ENCODE measurements at regions not wholly inside any gene's neighbourhood (a gene's known extent, or its start where the extent isn't known, plus 50 kb on each side); places are given as distances from the start of the nearest gene placed in this dataset.
"Not testable (repeated sequence)": the region's sequence is repeated elsewhere in the genome, so short reads cannot be mapped to it uniquely, and the experiment has no call there.

DNA sequence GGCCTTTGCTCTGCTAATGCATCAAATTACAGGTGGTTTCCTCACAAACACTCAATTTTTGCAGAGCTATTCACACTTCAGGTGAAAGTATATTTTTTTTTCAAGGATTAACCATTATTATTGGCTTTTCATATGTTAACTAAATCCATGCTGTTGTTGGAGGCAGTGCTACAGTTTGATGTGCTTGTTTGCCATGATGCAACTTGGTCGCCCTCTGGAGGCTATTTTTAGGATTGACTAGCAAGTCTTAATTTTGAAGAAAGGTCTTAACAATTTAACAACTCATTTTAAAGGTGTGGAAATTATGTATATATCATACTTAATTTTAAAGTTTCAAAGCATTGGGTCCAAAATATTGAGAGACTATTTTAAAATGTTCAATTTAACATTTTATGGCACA is 168.8 kb upstream of the FAM47A start:
- Mint-ChIP-seq H3K9me3 (peaks cover 2 to 4% of the 10 kb centered on the region in 2 donors), H3K27ac (no peak overlapping the region), H3K36me3 (ENCODE audit: insufficient read depth in 2 of 2) (no peaks in the 10 kb centered on the region), H3K4me1 (ENCODE audit: low read depth) (no peaks in the 10 kb centered on the region), H3K27me3 (ENCODE audit: low read depth) (no peaks in the 10 kb centered on the region), H3K4me3 (no peak overlapping the region)
- ATAC-seq (replicated peaks in 1 of 2) (no peak), DNase-seq (peak; percentile 7 to 10)

DNA sequence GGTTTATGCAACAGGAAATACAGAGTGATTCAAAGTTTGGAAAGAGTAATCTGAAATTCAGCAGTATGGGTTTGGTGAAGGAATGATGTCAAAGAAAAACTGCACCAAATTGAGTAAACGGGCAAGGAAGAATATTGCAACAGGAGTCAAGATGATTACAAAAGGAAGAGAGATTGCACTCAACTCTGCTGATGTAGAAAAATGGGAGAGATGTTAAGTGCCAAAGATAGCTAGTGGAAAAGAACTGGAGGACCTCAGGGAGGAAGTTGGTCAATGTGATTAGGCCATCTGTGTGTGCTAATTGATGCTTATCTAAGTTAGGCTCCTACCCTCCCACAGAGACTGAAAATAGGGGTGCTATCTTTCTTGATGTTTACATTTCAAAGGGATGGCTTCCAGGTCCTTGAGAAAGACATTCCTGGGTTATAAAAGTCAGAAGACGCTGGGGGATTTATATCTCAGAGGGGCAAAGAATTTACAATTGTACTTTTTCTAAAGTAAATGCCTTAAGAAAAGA is 167.4 kb upstream of the FAM47A start:
- DNase-seq (no peak), ATAC-seq (replicated peaks in 1 of 2) (no peak)
- Mint-ChIP-seq H3K27me3 (ENCODE audit: low read depth) (no peaks in the 10 kb centered on the region), H3K4me3 (no peak overlapping the region), H3K27ac (no peak overlapping the region), H3K9me3 (peaks cover 0 to 4% of the 10 kb centered on the region in 2 donors), H3K36me3 (ENCODE audit: insufficient read depth in 2 of 2) (no peaks in the 10 kb centered on the region), H3K4me1 (ENCODE audit: low read depth) (no peaks in the 10 kb centered on the region)

DNA sequence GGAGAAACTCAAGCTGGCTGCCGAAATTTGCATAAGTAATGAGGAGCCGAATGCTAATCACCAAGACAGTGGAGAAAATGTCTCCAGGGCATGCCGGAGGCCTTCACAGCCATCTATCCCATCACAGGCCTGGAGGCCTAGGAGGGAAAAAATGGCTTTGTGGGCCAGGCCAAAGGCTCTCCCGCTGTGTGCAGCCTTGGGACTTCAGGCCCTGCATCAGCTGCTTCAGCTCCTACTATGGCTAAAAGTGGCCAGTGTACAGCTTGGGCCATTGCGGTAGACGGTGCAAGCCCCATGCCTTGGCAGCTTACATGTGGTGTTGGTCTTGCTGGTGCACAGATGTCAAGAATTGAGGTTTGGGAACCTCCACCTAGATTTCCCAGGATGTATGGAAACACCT is 162.6 kb upstream of the FAM47A start:
- no peaks in the 10 kb centered on the region for H3K4me1 Mint-ChIP-seq (ENCODE audit: low read depth)
- H3K36me3 Mint-ChIP-seq (ENCODE audit: insufficient read depth in 2 of 2) = no peaks in the 10 kb centered on the region
- DNase-seq = no peak
- H3K27me3 Mint-ChIP-seq (ENCODE audit: low read depth) = peaks cover 6% of the 10 kb centered on the region
- no peak for ATAC-seq (replicated peaks in 1 of 2)
- H3K9me3 Mint-ChIP-seq = peaks cover 0 to 11% of the 10 kb centered on the region in 2 donors
- no peak overlapping the region for H3K27ac Mint-ChIP-seq
- H3K4me3 Mint-ChIP-seq = no peak overlapping the region

DNA sequence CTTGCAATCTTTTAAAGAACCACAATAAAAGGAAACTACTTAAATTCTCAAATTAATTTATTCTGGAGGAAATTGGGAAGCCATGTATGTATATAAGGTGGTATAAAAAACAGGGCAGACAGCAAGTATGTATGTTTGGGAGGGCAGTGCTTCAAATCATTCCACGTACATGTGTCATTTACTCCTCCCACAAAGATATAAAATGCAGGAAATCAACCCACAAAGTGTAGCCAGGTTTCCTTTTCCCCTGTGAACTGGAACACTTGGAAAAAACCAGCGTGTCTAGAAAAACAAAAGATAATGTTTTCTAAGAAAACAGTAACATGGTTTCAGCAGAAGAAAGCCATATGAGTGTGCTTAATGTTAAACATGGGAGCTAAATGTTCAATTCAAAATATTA is 156.7 kb upstream of the FAM47A start:
- no peak overlapping the region for H3K4me3 Mint-ChIP-seq
- no peaks in the 10 kb centered on the region for H3K4me1 Mint-ChIP-seq (ENCODE audit: low read depth)
- no peaks in the 10 kb centered on the region for H3K36me3 Mint-ChIP-seq (ENCODE audit: insufficient read depth in 2 of 2)
- DNase-seq = no peak
- ATAC-seq (replicated peaks in 1 of 2) = no peak
- no peak overlapping the region for H3K27ac Mint-ChIP-seq
- peaks cover 0 to 4% of the 10 kb centered on the region in 2 donors for H3K9me3 Mint-ChIP-seq
- H3K27me3 Mint-ChIP-seq (ENCODE audit: low read depth) = peaks cover 6% of the 10 kb centered on the region

DNA sequence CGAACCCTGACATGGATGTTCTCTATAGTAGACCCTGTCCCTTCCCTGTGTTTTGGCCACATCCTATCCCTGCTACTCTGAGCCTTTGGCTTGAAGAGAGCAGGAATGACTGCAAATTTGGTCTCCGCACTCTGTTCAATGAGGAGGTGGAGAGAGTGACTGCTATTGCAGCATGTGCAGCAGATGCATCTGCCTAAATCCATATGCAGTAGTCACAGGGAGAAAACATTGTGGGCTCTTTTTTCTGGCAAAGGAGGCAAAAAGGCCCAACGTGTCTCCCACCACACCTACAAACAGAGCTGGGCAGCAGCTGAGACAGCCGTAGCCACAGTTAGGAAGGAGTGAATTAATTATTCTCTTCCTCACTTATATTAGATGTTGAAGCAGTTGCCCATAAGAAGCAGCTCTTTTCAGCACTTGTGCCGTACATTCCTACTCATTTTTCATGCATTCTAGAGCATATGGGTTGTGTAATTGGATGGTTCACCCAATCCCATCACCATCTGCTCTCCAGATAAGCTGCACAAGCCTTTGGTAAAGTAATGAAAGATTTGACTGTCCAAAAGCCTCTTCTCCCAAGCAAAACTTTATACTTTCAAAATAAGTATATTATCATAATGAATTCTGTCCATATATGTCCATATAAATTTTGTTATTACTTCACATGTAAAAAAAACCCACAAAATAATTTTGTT is 147.9 kb upstream of the FAM47A start:
- no peak for ATAC-seq (replicated peaks in 1 of 2)
- no peak overlapping the region for H3K27ac Mint-ChIP-seq

DNA sequence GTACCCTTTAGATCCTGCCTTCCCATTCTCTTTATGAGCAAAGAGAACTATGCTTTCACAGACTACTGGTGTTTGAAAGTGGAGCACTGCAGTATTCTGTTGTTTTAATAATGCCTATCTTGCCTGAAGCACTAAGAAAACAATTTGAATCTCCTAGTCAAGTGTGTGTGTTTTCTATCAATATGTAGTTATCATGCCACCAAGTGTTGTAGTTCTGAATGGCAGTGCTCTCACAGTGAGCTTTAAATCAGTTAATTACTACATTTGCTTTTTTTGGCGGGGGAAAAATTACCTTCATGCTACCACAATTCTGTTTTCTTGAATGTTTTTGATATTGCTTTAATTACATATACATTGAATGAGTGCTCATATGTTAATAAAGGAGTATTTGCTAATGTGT is 143.6 kb upstream of the FAM47A start:
- ATAC-seq (replicated peaks in 1 of 2) (no peak), DNase-seq (no peak)
- Mint-ChIP-seq H3K27me3 (ENCODE audit: low read depth) (no peaks in the 10 kb centered on the region), H3K4me1 (ENCODE audit: low read depth) (no peaks in the 10 kb centered on the region), H3K9me3 (peaks cover 5% of the 10 kb centered on the region in 2 donors), H3K27ac (no peak overlapping the region), H3K4me3 (no peak overlapping the region), H3K36me3 (ENCODE audit: insufficient read depth in 2 of 2) (no peaks in the 10 kb centered on the region)

More for the DNA sequence above, 147.9 kb upstream of the FAM47A start:
- Mint-ChIP-seq H3K27me3 (ENCODE audit: low read depth) (no peaks in the 10 kb centered on the region), H3K9me3 (peaks cover 0 to 3% of the 10 kb centered on the region in 2 donors), H3K4me1 (ENCODE audit: low read depth) (no peaks in the 10 kb centered on the region), H3K36me3 (ENCODE audit: insufficient read depth in 2 of 2) (no peaks in the 10 kb centered on the region), H3K4me3 (no peak overlapping the region)
- DNase-seq = no peak

DNA sequence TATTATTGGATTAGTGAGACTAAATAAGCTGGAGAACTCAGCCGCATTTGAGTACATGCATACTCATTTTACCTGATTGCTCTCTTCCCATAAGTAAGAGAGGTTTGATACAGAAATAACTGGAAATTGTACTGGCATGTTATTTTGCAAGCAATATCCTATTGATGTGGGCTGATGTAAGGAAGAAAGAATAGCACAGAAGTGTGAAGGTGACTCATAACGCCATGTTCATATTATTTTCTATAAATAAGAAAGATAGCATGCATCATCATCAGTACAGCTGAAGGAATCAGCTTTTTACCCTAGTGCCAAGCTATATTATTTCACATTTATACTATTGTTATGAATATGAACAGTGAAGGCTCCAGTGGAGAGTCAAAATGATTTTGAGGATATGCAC is 138.3 kb upstream of the FAM47A start:
- Mint-ChIP-seq H3K36me3 (ENCODE audit: insufficient read depth in 2 of 2) (no peaks in the 10 kb centered on the region), H3K4me3 (no peak overlapping the region), H3K27ac (no peak overlapping the region), H3K27me3 (ENCODE audit: low read depth) (no peaks in the 10 kb centered on the region), H3K4me1 (ENCODE audit: low read depth) (no peaks in the 10 kb centered on the region), H3K9me3 (peaks cover 2 to 6% of the 10 kb centered on the region in 2 donors)
- ATAC-seq (replicated peaks in 1 of 2) = no peak
- DNase-seq = no peak

DNA sequence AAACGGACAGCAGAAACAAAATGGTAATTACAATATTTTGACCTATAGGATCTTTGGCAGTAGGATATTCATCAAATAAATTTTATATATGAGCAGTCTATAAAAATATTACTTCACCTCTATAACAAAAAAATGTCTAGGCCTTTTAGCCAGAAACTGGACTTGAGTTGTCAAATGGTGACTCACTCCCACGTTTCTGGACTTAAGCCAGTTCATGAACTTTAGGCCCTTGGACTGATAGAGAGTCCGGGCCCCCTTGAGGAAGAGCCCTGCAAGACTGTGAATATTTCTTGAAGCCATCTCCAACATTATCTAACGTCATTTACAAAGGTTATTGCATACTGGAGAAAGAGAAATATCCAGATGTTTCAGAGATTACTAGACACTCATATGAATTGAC is 106.8 kb upstream of the FAM47A start:
- H3K36me3 Mint-ChIP-seq (ENCODE audit: insufficient read depth in 2 of 2) = no peaks in the 10 kb centered on the region
- H3K9me3 Mint-ChIP-seq = peaks cover 2% of the 10 kb centered on the region in 2 donors
- DNase-seq (no peak), ATAC-seq (replicated peaks in 1 of 2) (no peak)
- no peak overlapping the region for H3K27ac Mint-ChIP-seq
- no peaks in the 10 kb centered on the region for H3K4me1 Mint-ChIP-seq (ENCODE audit: low read depth)
- no peaks in the 10 kb centered on the region for H3K27me3 Mint-ChIP-seq (ENCODE audit: low read depth)
- no peak overlapping the region for H3K4me3 Mint-ChIP-seq

DNA sequence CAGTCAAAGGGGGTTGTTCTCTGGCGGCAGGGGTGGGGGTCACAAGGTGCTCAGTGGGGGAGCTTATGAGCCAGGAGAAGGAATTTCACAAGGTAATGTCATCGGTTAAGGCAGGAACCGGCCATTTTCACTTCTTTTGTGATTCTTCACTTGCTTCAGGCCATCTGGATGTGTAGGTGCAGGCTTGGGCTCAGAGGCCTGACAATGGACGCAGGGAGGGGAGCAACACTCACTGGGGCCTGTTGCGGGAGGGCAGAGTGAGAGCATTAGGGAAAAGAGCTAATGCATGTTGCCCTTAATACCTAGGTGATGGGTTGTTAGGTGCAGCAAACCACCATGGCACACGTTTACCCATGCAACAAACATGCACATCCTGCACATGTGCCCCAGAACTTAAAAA is 98.0 kb upstream of the FAM47A start:
- ATAC-seq (replicated peaks in 1 of 2); DNase-seq; H3K27ac Mint-ChIP-seq; H3K4me1 Mint-ChIP-seq (ENCODE audit: low read depth); H3K9me3 Mint-ChIP-seq; H3K4me3 Mint-ChIP-seq; H3K27me3 Mint-ChIP-seq (ENCODE audit: low read depth); H3K36me3 Mint-ChIP-seq (ENCODE audit: insufficient read depth in 2 of 2): not testable (repeated sequence)

DNA sequence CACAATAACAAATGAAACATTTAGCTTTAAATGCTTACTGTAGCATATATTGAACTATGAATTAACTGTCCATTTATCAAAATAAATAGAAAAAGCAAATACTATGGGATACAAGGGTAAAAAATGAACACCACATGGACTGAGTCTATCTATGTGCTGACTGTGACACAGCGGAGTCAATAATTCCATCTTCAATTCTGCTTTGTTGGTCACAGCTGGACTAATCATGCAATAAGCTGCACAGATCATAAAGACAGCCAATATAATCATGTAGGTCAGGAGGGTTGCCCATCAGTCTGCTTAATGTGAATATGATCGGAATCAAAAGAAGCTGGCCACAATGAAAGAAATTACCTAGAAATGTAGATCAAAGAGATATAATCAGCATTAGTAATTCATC is 95.7 kb upstream of the FAM47A start:
- H3K27me3 Mint-ChIP-seq (ENCODE audit: low read depth) = no peaks in the 10 kb centered on the region
- ATAC-seq (replicated peaks in 1 of 2) (no peak), DNase-seq (no peak)
- no peak overlapping the region for H3K27ac Mint-ChIP-seq
- no peaks in the 10 kb centered on the region for H3K4me1 Mint-ChIP-seq (ENCODE audit: low read depth)
- H3K9me3 Mint-ChIP-seq = peaks cover 4% of the 10 kb centered on the region in 2 donors
- H3K36me3 Mint-ChIP-seq (ENCODE audit: insufficient read depth in 2 of 2) = no peaks in the 10 kb centered on the region
- H3K4me3 Mint-ChIP-seq = no peak overlapping the region

DNA sequence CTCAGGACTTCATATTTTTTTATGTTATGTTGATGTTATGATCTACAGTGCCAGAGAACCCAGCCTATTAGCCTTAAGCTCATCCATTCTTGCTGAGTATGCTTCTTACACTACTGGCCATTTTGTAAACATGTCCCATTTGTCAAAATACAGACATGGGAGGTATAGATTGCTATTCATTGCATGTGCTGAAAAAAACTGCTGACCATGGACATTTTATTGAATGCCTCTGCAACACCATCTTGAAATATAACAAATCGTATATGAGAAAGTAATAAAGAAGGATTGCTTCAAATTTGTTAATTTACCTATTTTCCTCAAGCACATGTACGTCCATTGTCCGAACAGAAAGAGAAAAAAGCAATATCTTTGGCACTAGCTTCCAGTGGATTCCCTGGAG is 91.5 kb upstream of the FAM47A start:
- Mint-ChIP-seq H3K4me3 (no peak overlapping the region), H3K9me3 (peaks cover 0 to 2% of the 10 kb centered on the region in 2 donors), H3K4me1 (ENCODE audit: low read depth) (no peaks in the 10 kb centered on the region), H3K27me3 (ENCODE audit: low read depth) (no peaks in the 10 kb centered on the region), H3K36me3 (ENCODE audit: insufficient read depth in 2 of 2) (no peaks in the 10 kb centered on the region), H3K27ac (no peak overlapping the region)
- ATAC-seq (replicated peaks in 1 of 2) = no peak
- no peak for DNase-seq

DNA sequence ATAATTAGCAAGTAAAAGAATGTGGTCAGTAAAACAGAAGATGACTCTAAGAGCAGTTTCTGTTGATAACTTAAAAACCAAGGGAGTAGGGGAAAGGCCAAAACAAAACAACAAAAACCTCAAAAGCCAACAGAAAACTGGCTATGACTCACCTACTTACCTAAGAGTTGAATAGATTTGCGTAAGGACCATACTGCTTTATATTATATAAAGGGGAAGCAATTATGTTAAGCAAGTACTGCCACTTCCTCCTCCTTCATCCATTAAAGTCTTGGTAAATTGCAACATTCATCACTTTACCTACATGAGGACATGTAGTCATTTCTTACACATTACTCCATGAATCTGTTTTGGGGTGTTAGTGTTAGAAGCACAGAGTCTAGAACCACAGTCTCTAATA is 85.9 kb upstream of the FAM47A start:
- no peak overlapping the region for H3K4me3 Mint-ChIP-seq
- H3K36me3 Mint-ChIP-seq (ENCODE audit: insufficient read depth in 2 of 2) = no peaks in the 10 kb centered on the region
- no peak overlapping the region for H3K27ac Mint-ChIP-seq
- H3K9me3 Mint-ChIP-seq = peaks cover 2 to 3% of the 10 kb centered on the region in 2 donors
- no peak for ATAC-seq (replicated peaks in 1 of 2)
- no peaks in the 10 kb centered on the region for H3K4me1 Mint-ChIP-seq (ENCODE audit: low read depth)
- H3K27me3 Mint-ChIP-seq (ENCODE audit: low read depth) = no peaks in the 10 kb centered on the region
- no peak for DNase-seq

DNA sequence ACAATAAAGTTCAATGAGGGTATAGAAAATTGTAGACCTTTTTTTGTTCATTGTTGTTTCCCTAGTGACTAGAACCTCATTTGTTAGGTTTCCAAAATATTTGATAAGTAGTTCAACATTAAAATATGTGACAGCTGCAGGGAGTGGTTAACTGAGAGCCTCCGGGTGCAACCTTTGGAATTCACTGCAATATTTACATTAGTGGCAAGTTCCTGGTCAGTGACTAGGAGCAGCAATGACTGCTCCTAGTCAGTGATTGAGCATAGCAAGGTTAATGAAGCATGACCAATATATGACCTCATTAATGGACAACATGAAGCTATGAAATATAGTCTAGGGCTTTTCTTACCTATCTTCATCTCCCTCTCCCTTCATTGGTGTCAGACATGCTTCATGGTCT is 65.8 kb upstream of the FAM47A start:
- DNase-seq = no peak
- H3K36me3 Mint-ChIP-seq (ENCODE audit: insufficient read depth in 2 of 2) = no peaks in the 10 kb centered on the region
- ATAC-seq (replicated peaks in 1 of 2) = no peak
- no peaks in the 10 kb centered on the region for H3K4me1 Mint-ChIP-seq (ENCODE audit: low read depth)
- no peak overlapping the region for H3K4me3 Mint-ChIP-seq
- H3K9me3 Mint-ChIP-seq = peaks cover 0 to 4% of the 10 kb centered on the region in 2 donors
- no peak overlapping the region for H3K27ac Mint-ChIP-seq
- H3K27me3 Mint-ChIP-seq (ENCODE audit: low read depth) = no peaks in the 10 kb centered on the region

Data from activated T-cell treated with anti-CD3 and anti-CD28 coated beads, Interleukin-2, amount 50 U/mL, for 72 hours (primary cell).